Liver (tissue), 8 donors: ENCODE measurements at regions not wholly inside any gene's neighbourhood (a gene's known extent, or its start where the extent isn't known, plus 50 kb on each side); places are given as distances from the start of the nearest gene placed in this dataset.

Source experiments
- DNase-seq: peaks from one replicate; pipeline ENCODE4 v3.0.0-alpha.2; 2017; ENCODE audit warnings: low spot score
- H3K27ac ChIP-seq, 2 donors: one replicate each; pipeline ENCODE4 v1.7.0; 2013; ENCODE audit warnings: inconsistent platforms in 2 of 2, low read length in 2 of 2, control low read depth in 1 of 2, low read depth in 1 of 2, mild to moderate bottlenecking in 1 of 2
- H3K27me3 ChIP-seq, 4 donors: one replicate each; pipeline versions ENCODE4 v1.6.1 to v1.7.0; 2013; ENCODE audit warnings: low read length in 3 of 4, inconsistent platforms in 1 of 4, mild to moderate bottlenecking in 1 of 4, moderate library complexity in 1 of 4; ENCODE audit not compliant: control insufficient read depth in 4 of 4, insufficient read depth in 4 of 4
- H3K36me3 ChIP-seq, 4 donors: one replicate each; pipeline versions ENCODE4 v1.6.1 to v1.7.0; 2013; ENCODE audit warnings: low read length in 3 of 4, mild to moderate bottlenecking in 3 of 4, low read depth in 1 of 4, moderate library complexity in 1 of 4; ENCODE audit not compliant: control insufficient read depth in 4 of 4, insufficient read depth in 3 of 4
- H3K4me1 ChIP-seq, 4 donors: one replicate each; pipeline versions ENCODE4 v1.6.1 to v1.7.0; 2013; ENCODE audit warnings: low read length in 3 of 4, mild to moderate bottlenecking in 3 of 4, moderate library complexity in 1 of 4; ENCODE audit not compliant: control insufficient read depth in 4 of 4, insufficient read depth in 4 of 4
- H3K4me3 ChIP-seq, 3 donors: one replicate each; pipeline versions ENCODE4 v1.6.1 to v1.7.0; 2013; ENCODE audit warnings: low read length in 3 of 3, control low read depth in 1 of 3, low read depth in 1 of 3, mild to moderate bottlenecking in 1 of 3
- H3K9ac ChIP-seq, 2 donors: one replicate each; pipeline ENCODE4 v1.7.0; 2013; ENCODE audit warnings: low read length in 2 of 2, mild to moderate bottlenecking in 2 of 2, moderate library complexity in 2 of 2, control low read depth in 1 of 2, low read depth in 1 of 2
- H3K9me3 ChIP-seq, 4 donors: one replicate each; pipeline versions ENCODE4 v1.6.1 to v1.7.0; 2013; ENCODE audit warnings: low read length in 3 of 4; ENCODE audit not compliant: control insufficient read depth in 4 of 4
- ATF3 ChIP-seq: IDR thresholded peaks from 2 replicates; pipeline ENCODE4 v1.6.1; 2016; ENCODE audit warnings: antibody characterized with exemption
- CTCF ChIP-seq: fragments of 150-350 bp; IDR thresholded peaks from 2 replicates; pipeline ENCODE4 v1.5.1; 2017; ENCODE audit warnings: improper control_type of control experiment, low read depth, low read length; ENCODE audit not compliant: missing input control
- EGR1 ChIP-seq, 2 donors: IDR thresholded peaks; 2 replicates each; pipeline ENCODE4 v1.6.1; 2016 to 2018; ENCODE audit warnings: antibody characterized with exemption in 2 of 2, low read depth in 2 of 2
- FOXA1 ChIP-seq: IDR thresholded peaks from 2 replicates; pipeline ENCODE4 v1.6.1; 2016; ENCODE audit warnings: antibody characterized with exemption
- FOXA2 ChIP-seq: IDR thresholded peaks from 2 replicates; pipeline ENCODE4 v1.6.1; 2016; ENCODE audit warnings: antibody characterized with exemption
- GABPA ChIP-seq, 2 donors: IDR thresholded peaks in 1 of 2; conservative IDR thresholded peaks in 1 of 2; 2 replicates each; pipeline ENCODE4 v1.6.1; 2016; ENCODE audit warnings: antibody characterized with exemption in 2 of 2, mild to moderate bottlenecking in 1 of 2, moderate library complexity in 1 of 2
- HNF4A ChIP-seq, 2 donors: conservative IDR thresholded peaks; 2 replicates each; pipeline ENCODE4 v1.6.1; 2016; ENCODE audit warnings: antibody characterized with exemption in 2 of 2, mild to moderate bottlenecking in 2 of 2
- HNF4G ChIP-seq: IDR thresholded peaks from 2 replicates; pipeline ENCODE4 v1.6.1; 2016; ENCODE audit warnings: antibody characterized with exemption
- JUND ChIP-seq, 2 donors: IDR thresholded peaks; 2 replicates each; pipeline ENCODE4 v1.6.1; 2016; ENCODE audit warnings: antibody characterized with exemption in 2 of 2
- MAX ChIP-seq: IDR thresholded peaks from 2 replicates; pipeline ENCODE4 v1.6.1; 2016; ENCODE audit warnings: antibody characterized with exemption
- NR2F2 ChIP-seq: IDR thresholded peaks from 2 replicates; pipeline ENCODE4 v1.6.1; 2016; ENCODE audit warnings: antibody characterized with exemption
- RAD21 ChIP-seq, 2 donors: IDR thresholded peaks; 2 replicates each; pipeline ENCODE4 v1.6.1; 2016; ENCODE audit warnings: antibody characterized with exemption in 2 of 2, mild to moderate bottlenecking in 2 of 2
- REST ChIP-seq: IDR thresholded peaks from 2 replicates; pipeline ENCODE4 v1.6.1; 2016; ENCODE audit warnings: antibody characterized with exemption, mild to moderate bottlenecking
- RXRA ChIP-seq, 2 donors: IDR thresholded peaks; 2 replicates each; pipeline ENCODE4 v1.6.1; 2017 to 2018; ENCODE audit warnings: antibody characterized with exemption in 2 of 2, mild to moderate bottlenecking in 1 of 2
- SP1 ChIP-seq: IDR thresholded peaks from 2 replicates; pipeline ENCODE4 v1.6.1; 2018; ENCODE audit warnings: antibody characterized with exemption, mild to moderate bottlenecking
- TAF1 ChIP-seq: conservative IDR thresholded peaks from 2 replicates; pipeline ENCODE4 v1.6.1; 2016; ENCODE audit warnings: antibody characterized with exemption, mild to moderate bottlenecking
- YY1 ChIP-seq: IDR thresholded peaks from 2 replicates; pipeline ENCODE4 v1.6.1; 2016; ENCODE audit warnings: antibody characterized with exemption, mild to moderate bottlenecking
- ZBTB33 ChIP-seq: IDR thresholded peaks from 2 replicates; pipeline ENCODE4 v1.6.1; 2016; ENCODE audit warnings: antibody characterized with exemption
- WGBS: extraction: QIAGEN DNeasy Blood & Tissue Kit; methylation state at CpG from one replicate; pipeline ENCODE4 v1.1.7; 2013; 5-methylcytosine and 5-hydroxymethylcytosine counted together
- donor health status: healthy.
- donor health status: healthy.
- donor health status: healthy.
- donor health status: healthy.
- donor health status: healthy.

GRCh38 chr11:93054881-93055280 is 85.4 kb downstream of the MTNR1B start:
- no peaks in the 10 kb centered on the region for H3K36me3 ChIP-seq
- no peak overlapping the region for H3K4me3 ChIP-seq
- H3K9me3 ChIP-seq: peaks cover 0 to 1% (median 0%) of the 10 kb centered on the region in 4 donors
- no peaks in the 10 kb centered on the region for H3K27me3 ChIP-seq
- DNase-seq: no peak
- WGBS: 82% methylated on average over 2 of the region's 2 CpGs
- no peak overlapping the region for H3K9ac ChIP-seq
- H3K4me1 ChIP-seq: peaks cover 0 to 2% (median 2%) of the 10 kb centered on the region in 4 donors
- TF ChIP-seq HNF4G (no peak), MAX (no peak), JUND (IDR thresholded peaks at IDR 0.05) (no peak), YY1 (no peak), GABPA (IDR thresholded peaks at IDR 0.05 in 1 of 2, conservative IDR thresholded peaks at IDR 0.05 in 1 of 2) (no peak), NR2F2 (no peak), TAF1 (no peak), EGR1 (IDR thresholded peaks at IDR 0.05; ENCODE audit: low read depth in 2 of 2) (no peak), FOXA2 (no peak), CTCF (no peak), SP1 (no peak), FOXA1 (no peak), RXRA (IDR thresholded peaks at IDR 0.05) (no peak), REST (no peak), HNF4A (conservative IDR thresholded peaks at IDR 0.05) (no peak)
- no peak overlapping the region for H3K27ac ChIP-seq

- no peak overlapping the region for H3K27ac ChIP-seq
- H3K4me1 ChIP-seq: no peaks in the 10 kb centered on the region
- 68% methylated on average over 6 of the region's 6 CpGs for WGBS
- no peak for DNase-seq
- no peaks in the 10 kb centered on the region for H3K36me3 ChIP-seq
- no peak overlapping the region for H3K4me3 ChIP-seq
- H3K9me3 ChIP-seq: peaks cover 0 to 1% (median 0%) of the 10 kb centered on the region in 4 donors
- no peak overlapping the region for H3K9ac ChIP-seq
- no peaks in the 10 kb centered on the region for H3K27me3 ChIP-seq
- no peak for TF ChIP-seq JUND (IDR thresholded peaks at IDR 0.05)
- no peak for TF ChIP-seq YY1
- TF ChIP-seq NR2F2: no peak
- peak; percentile 15 for TF ChIP-seq MAX
- no peak for TF ChIP-seq ZBTB33
- no peak for TF ChIP-seq GABPA (IDR thresholded peaks at IDR 0.05 in 1 of 2, conservative IDR thresholded peaks at IDR 0.05 in 1 of 2)
- TF ChIP-seq RAD21 (IDR thresholded peaks at IDR 0.05): no peak
- no peak for TF ChIP-seq CTCF
- no peak for TF ChIP-seq EGR1 (IDR thresholded peaks at IDR 0.05; ENCODE audit: low read depth in 2 of 2)
- TF ChIP-seq SP1: no peak
- no peak for TF ChIP-seq ATF3
- TF ChIP-seq FOXA1: no peak
- peak in 1 of 2 donors; percentile 7 for TF ChIP-seq RXRA (IDR thresholded peaks at IDR 0.05)
These were observed 89.9 kb downstream of the MTNR1B start for GRCh38 chr11:93059117-93059957.
